GM13976 (cell line): ENCODE measurements at regions not wholly inside any gene's neighbourhood (a gene's known extent, or its start where the extent isn't known, plus 50 kb on each side); places are given as distances from the start of the nearest gene placed in this dataset.

Source experiments
- DNase-seq: peaks from one replicate; pipeline ENCODE4 v3.0.0; 2012; ENCODE audit warnings: low spot score
- CTCF ChIP-seq: IDR thresholded peaks from 2 replicates; pipeline ENCODE4 v1.5.1; 2012; ENCODE audit warnings: borderline replicate concordance, mild to moderate bottlenecking; ENCODE audit not compliant: insufficient read depth; ENCODE audit errors: extremely low read depth, missing control alignments, control extremely low read depth
- in situ Hi-C: fragments of 300-500 bp; cut with MboI; formaldehyde crosslinking; loops from one replicate; pipeline ENCODE4 v1.12.0; 2022; ENCODE audit warnings: low sequenced_read_pairs, mixed read lengths, inconsistent platforms; ENCODE audit not compliant: unreplicated experiment

DNA sequence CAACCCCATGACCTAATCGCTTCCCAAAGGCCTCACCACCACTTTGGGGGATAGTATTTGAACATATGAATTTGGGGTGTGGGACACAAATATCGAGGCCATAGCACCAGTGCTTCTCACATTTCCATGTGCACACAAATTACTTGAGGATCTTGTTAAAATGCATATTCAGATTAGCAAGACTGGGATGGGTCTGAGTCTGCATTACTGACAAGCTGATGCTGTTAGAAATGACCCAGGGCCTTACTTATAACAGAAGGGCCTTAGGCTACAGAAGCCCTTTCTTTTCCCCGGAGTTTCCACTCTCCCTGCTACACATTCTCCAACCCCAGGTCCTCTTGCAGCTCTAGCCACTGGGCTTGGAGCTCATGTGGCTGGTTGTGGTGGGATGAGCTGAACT is 141.5 kb upstream of the LRFN2 start:
- TF ChIP-seq CTCF = no peak
- no peak for DNase-seq
- in situ Hi-C loops = no loop called here

GRCh38 chr6:40727271-40727670 is 140.1 kb upstream of the LRFN2 start:
- TF ChIP-seq CTCF = no peak
- DNase-seq = no peak

GRCh38 chr6:40726853-40727252 is 139.7 kb upstream of the LRFN2 start:
- TF ChIP-seq CTCF = no peak
- in situ Hi-C loops = no loop called here
- no peak for DNase-seq

More at GRCh38 chr6:40727271-40727670, 140.1 kb upstream of the LRFN2 start:
- in situ Hi-C loops = no loop called here

- in situ Hi-C loops = no loop called here
- TF ChIP-seq CTCF = no peak
- DNase-seq = no peak
Observed at GRCh38 chr6:40725390-40725789, 138.2 kb upstream of the LRFN2 start.

DNA sequence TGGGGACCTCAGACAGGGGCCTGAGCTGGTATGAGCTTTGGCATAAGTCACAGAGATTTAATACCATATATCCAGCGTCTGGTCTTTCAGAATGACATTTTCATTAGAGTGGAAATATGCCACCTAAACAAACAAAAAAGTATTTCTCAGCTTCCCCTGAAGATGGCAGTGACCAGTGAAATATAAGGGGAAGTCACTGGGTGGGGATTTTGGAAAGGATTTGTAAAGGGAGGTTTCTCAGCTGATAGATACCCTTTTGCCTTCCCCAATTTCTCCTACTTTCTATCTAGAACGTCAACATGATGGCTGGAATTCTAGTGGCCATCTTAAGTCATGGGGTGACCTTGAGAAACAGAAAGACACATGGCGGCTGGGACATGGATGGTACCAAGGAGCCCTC is 137.7 kb upstream of the LRFN2 start:
- no peak for DNase-seq
- in situ Hi-C loops = no loop called here
- TF ChIP-seq CTCF = no peak

DNA sequence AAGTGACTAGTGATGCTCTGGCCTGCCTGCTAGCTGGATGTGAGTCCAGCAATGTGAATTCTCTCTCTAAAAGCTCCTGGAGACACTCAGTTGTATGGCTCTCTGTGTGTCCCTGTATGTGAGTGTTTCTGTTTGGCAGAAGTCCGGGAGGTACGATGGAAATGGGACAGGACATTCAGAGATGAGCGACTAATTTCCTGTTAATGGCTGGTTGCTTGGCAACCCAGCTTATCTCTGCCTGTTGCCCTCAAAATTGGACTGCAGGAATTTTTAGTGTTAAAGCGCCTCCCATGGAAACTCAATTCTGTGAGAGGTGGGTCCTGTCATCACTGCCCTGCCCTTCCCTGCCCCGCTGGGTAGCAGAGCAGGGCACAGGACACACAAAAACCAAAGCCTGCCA is 136.8 kb upstream of the LRFN2 start:
- in situ Hi-C loops = no loop called here
- no peak for DNase-seq
- no peak for TF ChIP-seq CTCF
